Naive thymus-derived CD8-positive, alpha-beta T cell (primary cell): ENCODE measurements at regions not wholly inside any gene's neighbourhood (a gene's known extent, or its start where the extent isn't known, plus 50 kb on each side); places are given as distances from the start of the nearest gene placed in this dataset.
"Not testable (repeated sequence)": the region's sequence is repeated elsewhere in the genome, so short reads cannot be mapped to it uniquely, and the experiment has no call there.

Experiments used
- ATAC-seq, 2 donors: fragments of 150-1000 bp; cut with Tn5 transposase in 1 of 2; sonication (Bioruptor Pico), chemical (Tn5 transposase) in 1 of 2; 1 replicate in 1 of 2; 2 replicates in 1 of 2; pipeline ENCODE4 v1.10.0; 2021; ENCODE audit warnings: mild to moderate bottlenecking in 2 of 2, moderate library complexity in 2 of 2
- POLR2A ChIA-PET: fragments of 350-600 bp; sonication (Branson Sonifier 250); formaldehyde crosslinking; loops from one replicate; lab custom pipeline; 2021; ENCODE audit warnings: antibody characterized with exemption; lab: Charles Lee
- DNase-seq, 10 donors: peaks; one replicate each; pipeline versions ENCODE4 v3.0.0 to v3.0.0-alpha.2; 2020 to 2022
- H3K27ac Mint-ChIP-seq, 10 donors: one replicate each; pipeline ENCODE4 v1.8.0; 2020 to 2022; ENCODE audit warnings: mild to moderate bottlenecking in 10 of 10, mixed read lengths in 10 of 10, moderate library complexity in 4 of 10, inconsistent platforms in 1 of 10
- H3K27me3 Mint-ChIP-seq, 5 donors: one replicate each; pipeline ENCODE4 v1.8.0; 2021 to 2022; ENCODE audit warnings: mixed read lengths in 5 of 5
- H3K36me3 Mint-ChIP-seq, 3 donors: one replicate each; pipeline ENCODE4 v1.8.0; 2020 to 2022; ENCODE audit warnings: mixed read lengths in 3 of 3, mild to moderate bottlenecking in 2 of 3, inconsistent platforms in 1 of 3
- H3K4me1 Mint-ChIP-seq, 4 donors: one replicate each; pipeline ENCODE4 v1.8.0; 2021 to 2022; ENCODE audit warnings: mixed read lengths in 4 of 4
- H3K4me3 Mint-ChIP-seq, 10 donors: one replicate each; pipeline ENCODE4 v1.8.0; 2020 to 2022; ENCODE audit warnings: mild to moderate bottlenecking in 10 of 10, mixed read lengths in 10 of 10, moderate library complexity in 6 of 10, inconsistent platforms in 1 of 10
- H3K9me3 Mint-ChIP-seq, 9 donors: one replicate each; pipeline ENCODE4 v1.8.0; 2020 to 2022; ENCODE audit warnings: mixed read lengths in 9 of 9, mild to moderate bottlenecking in 3 of 9, inconsistent platforms in 1 of 9, moderate library complexity in 1 of 9

DNA sequence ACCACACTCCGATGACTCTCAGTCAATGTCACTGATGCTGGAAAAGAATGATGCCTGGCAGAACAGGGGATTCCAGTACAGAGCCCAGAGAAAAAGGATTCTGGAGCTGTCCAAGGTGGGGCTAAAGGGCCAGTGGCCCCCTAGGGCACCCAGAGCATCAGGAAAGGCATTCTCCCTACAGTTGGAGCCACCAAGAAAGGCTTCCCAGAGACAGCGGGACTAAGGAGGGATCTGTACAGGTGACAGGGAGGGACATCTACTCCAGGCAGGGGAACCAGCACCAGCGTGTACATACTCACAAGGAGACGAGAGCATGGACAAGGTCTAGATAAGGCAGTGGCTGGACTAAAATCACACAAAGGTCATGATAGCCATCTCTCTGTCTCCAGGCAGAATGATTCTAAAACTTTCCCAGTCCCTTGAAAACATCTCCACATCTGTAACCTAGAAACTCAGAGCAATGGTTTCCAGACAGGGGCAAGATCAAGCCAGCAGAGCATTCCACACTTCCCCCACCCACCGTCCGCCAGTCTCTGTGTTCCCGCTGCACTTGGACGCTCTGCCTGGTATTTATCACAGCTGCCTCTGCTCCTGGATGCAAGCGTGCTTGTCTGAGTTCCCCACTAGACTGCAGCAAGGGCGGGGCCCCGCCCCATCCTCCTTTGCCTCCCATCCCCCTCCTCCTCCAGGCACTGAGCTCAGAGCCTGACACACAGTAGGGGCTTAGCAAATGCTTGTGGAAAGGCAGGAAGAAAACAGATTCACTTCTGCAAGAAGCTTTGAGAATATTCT is 111.6 kb upstream of the ZC3H12A start:
- Mint-ChIP-seq H3K27me3 (peaks cover 25 to 90% (median 45%) of the 10 kb centered on the region in 5 donors), H3K36me3 (peaks cover 0 to 6% (median 6%) of the 10 kb centered on the region in 3 donors), H3K9me3 (peaks cover 0 to 21% (median 10%) of the 10 kb centered on the region in 9 donors), H3K27ac (no peak overlapping the region), H3K4me3 (no peak overlapping the region), H3K4me1 (no peaks in the 10 kb centered on the region)
- no peak for DNase-seq
- POLR2A ChIA-PET, result no interaction called here
- no peak for ATAC-seq

- Mint-ChIP-seq H3K27me3 (peaks cover 26 to 90% (median 47%) of the 10 kb centered on the region in 5 donors), H3K27ac (no peak overlapping the region), H3K9me3 (peaks cover 0 to 21% (median 10%) of the 10 kb centered on the region in 9 donors), H3K36me3 (peaks cover 0 to 6% (median 6%) of the 10 kb centered on the region in 3 donors), H3K4me1 (no peaks in the 10 kb centered on the region), H3K4me3 (no peak overlapping the region)
- POLR2A ChIA-PET, result no interaction called here
- no peak for ATAC-seq
- DNase-seq, result no peak
Observed at GRCh38 chr1:37363535-37363934, 110.8 kb upstream of the ZC3H12A start.

DNA sequence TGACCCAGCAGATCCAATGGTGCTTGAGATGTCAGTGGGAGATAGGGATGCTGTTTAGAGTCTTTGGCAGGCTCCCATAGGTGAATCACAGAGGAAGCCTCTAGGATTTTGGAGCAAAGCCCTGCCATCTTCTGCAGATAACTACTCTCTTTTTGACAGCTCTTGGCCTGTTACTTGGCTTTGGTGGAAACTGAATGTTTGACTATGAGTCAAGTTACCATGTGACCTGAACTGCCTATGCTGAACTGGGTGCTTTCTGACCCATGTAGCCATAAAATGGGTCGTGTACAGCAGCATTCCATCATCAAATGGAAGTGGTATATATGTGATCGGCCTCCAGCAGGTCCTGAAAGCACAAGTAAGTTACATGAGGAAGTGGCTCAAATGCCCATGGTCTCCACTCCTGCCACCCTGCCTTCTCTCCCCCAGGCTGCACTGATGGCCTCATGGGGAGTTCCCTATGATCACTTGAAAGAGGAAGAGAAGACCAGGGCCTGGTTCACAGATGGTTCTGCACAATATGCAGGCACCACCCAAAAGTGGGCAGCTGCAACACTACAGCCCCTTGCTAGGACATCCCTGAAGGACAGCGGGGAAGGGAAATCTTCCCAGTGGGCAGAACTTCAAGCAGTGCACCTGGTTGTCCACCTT is 105.6 kb upstream of the ZC3H12A start:
- POLR2A ChIA-PET, ATAC-seq, DNase-seq, H3K27ac Mint-ChIP-seq, H3K4me3 Mint-ChIP-seq: not testable (repeated sequence)
- Mint-ChIP-seq H3K36me3 (peaks cover 0 to 23% (median 6%) of the 10 kb centered on the region in 3 donors), H3K9me3 (peaks cover 0 to 53% (median 23%) of the 10 kb centered on the region in 9 donors), H3K4me1 (peaks cover 0 to 11% (median 0%) of the 10 kb centered on the region in 4 donors), H3K27me3 (peaks cover 11 to 56% (median 21%) of the 10 kb centered on the region in 5 donors)

- POLR2A ChIA-PET, result no interaction called here
- ATAC-seq (no peak), DNase-seq (no peak)
- Mint-ChIP-seq H3K36me3 (peaks cover 0 to 24% (median 0%) of the 10 kb centered on the region in 3 donors), H3K9me3 (peaks cover 0 to 58% (median 18%) of the 10 kb centered on the region in 9 donors), H3K27me3 (peaks cover 2 to 28% (median 8%) of the 10 kb centered on the region in 5 donors), H3K4me3 (no peak overlapping the region), H3K27ac (no peak overlapping the region), H3K4me1 (peaks cover 0 to 11% (median 0%) of the 10 kb centered on the region in 4 donors)
Observed at GRCh38 chr1:37372302-37372701, 102.1 kb upstream of the ZC3H12A start.

DNA sequence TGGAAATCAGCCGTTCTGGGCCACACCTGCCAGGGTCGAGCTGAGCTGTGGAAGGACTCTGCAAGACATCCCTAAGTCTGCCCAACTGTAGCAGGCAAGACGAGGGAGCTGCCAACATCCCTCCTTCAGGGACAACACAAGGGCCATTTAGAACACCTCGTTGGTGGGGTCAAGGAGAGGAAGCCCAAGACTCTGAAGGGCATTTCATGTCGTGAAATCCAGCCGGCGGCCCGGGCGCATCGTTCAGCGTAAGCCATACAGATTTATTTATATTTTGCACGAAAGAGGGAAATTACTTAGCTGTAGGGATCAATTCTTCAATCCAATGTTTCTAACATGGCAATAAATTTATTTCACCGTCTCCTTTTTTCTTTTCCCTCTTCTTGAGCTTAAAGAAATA is 101.7 kb upstream of the ZC3H12A start:
- peaks cover 0 to 11% (median 0%) of the 10 kb centered on the region in 4 donors for H3K4me1 Mint-ChIP-seq
- DNase-seq (no peak), ATAC-seq (no peak)
- no peak overlapping the region for H3K27ac Mint-ChIP-seq
- H3K4me3 Mint-ChIP-seq, result no peak overlapping the region
- H3K9me3 Mint-ChIP-seq, result peaks cover 0 to 60% (median 22%) of the 10 kb centered on the region in 9 donors
- H3K27me3 Mint-ChIP-seq, result peaks cover 5 to 28% (median 9%) of the 10 kb centered on the region in 5 donors
- H3K36me3 Mint-ChIP-seq, result peaks cover 0 to 27% (median 0%) of the 10 kb centered on the region in 3 donors
- POLR2A ChIA-PET, result no interaction called here

GRCh38 chr1:37373413-37373812 is 101.0 kb upstream of the ZC3H12A start:
- peaks cover 6 to 28% (median 12%) of the 10 kb centered on the region in 5 donors for H3K27me3 Mint-ChIP-seq
- H3K4me1 Mint-ChIP-seq, result peaks cover 0 to 11% (median 0%) of the 10 kb centered on the region in 4 donors
- no peak for DNase-seq
- H3K4me3 Mint-ChIP-seq, result no peak overlapping the region
- H3K27ac Mint-ChIP-seq, result no peak overlapping the region
- H3K36me3 Mint-ChIP-seq, result peaks cover 0 to 33% (median 0%) of the 10 kb centered on the region in 3 donors
- POLR2A ChIA-PET, result no interaction called here
- peaks cover 0 to 67% (median 29%) of the 10 kb centered on the region in 9 donors for H3K9me3 Mint-ChIP-seq
- ATAC-seq, result no peak

GRCh38 chr1:37380546-37380945 is 93.8 kb upstream of the ZC3H12A start:
- Mint-ChIP-seq H3K27me3 (peaks cover 13 to 61% (median 29%) of the 10 kb centered on the region in 5 donors), H3K36me3 (peaks cover 0 to 28% (median 7%) of the 10 kb centered on the region in 3 donors), H3K9me3 (peaks cover 0 to 44% (median 20%) of the 10 kb centered on the region in 9 donors)
- H3K4me1 Mint-ChIP-seq, H3K27ac Mint-ChIP-seq, ATAC-seq, H3K4me3 Mint-ChIP-seq, DNase-seq, POLR2A ChIA-PET: not testable (repeated sequence)

DNA sequence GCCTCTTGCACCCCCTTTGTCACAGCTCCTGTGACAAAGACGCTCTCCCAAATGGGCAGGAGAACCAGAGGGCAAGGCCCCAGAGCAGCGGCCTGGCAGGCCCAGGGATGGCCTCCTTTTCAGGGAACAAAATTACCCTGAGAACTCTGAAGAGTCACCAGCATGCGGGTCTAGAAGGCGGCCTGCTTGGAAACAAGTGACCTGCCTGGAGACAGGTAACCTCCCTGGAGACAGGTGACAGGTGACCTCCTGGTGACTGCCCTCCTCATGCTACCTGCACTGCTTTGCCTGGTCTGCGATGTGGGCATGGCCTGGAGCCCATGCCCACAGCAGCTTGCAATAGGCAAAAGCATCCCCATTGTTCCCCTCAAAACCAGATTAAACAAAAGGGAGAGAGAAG is 86.5 kb upstream of the ZC3H12A start:
- DNase-seq (no peak), ATAC-seq (no peak)
- Mint-ChIP-seq H3K9me3 (no peaks in the 10 kb centered on the region), H3K4me1 (no peaks in the 10 kb centered on the region), H3K27me3 (peaks cover 3 to 50% (median 19%) of the 10 kb centered on the region in 5 donors), H3K36me3 (peaks cover 0 to 5% (median 4%) of the 10 kb centered on the region in 3 donors), H3K27ac (no peak overlapping the region), H3K4me3 (no peak overlapping the region)
- POLR2A ChIA-PET, result no interaction called here

DNA sequence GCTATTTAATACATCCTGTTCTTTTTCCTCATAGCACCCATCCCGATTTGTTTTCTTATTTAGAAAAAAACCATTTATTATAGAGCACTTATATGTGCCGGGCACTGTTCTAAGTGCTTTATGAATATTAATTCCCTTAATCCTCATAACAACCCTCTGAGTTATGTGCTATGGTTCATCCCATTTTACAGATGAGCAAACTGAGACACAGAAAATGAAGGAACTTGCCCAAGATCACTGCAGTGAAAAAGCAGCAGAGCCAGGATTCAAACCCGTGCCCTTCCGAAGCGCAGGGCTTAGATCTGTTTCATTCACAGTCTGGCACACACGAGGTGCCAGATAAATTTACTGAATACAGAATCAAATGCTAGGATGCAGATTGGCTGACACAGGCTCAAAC is 85.1 kb upstream of the ZC3H12A start:
- DNase-seq (no peak), ATAC-seq (no peak)
- POLR2A ChIA-PET, result no interaction called here
- Mint-ChIP-seq H3K9me3 (no peaks in the 10 kb centered on the region), H3K4me3 (no peak overlapping the region), H3K27me3 (peaks cover 5 to 48% (median 13%) of the 10 kb centered on the region in 5 donors), H3K4me1 (no peaks in the 10 kb centered on the region), H3K36me3 (peaks cover 0 to 2% (median 0%) of the 10 kb centered on the region in 3 donors), H3K27ac (no peak overlapping the region)

GRCh38 chr1:37391211-37392011 is 83.0 kb upstream of the ZC3H12A start:
- DNase-seq (no peak), ATAC-seq (no peak)
- Mint-ChIP-seq H3K27ac (no peak overlapping the region), H3K9me3 (peaks cover 0 to 3% (median 0%) of the 10 kb centered on the region in 9 donors), H3K4me3 (no peak overlapping the region), H3K27me3 (peaks cover 11 to 68% (median 24%) of the 10 kb centered on the region in 5 donors), H3K4me1 (peaks cover 0 to under 1% (median 0%) of the 10 kb centered on the region in 4 donors), H3K36me3 (peaks cover 0 to 2% (median 0%) of the 10 kb centered on the region in 3 donors)
- POLR2A ChIA-PET, result no interaction called here

- DNase-seq, result no peak
- Mint-ChIP-seq H3K36me3 (peaks cover 0 to 2% (median 0%) of the 10 kb centered on the region in 3 donors), H3K4me1 (peaks cover 0 to 2% (median 0%) of the 10 kb centered on the region in 4 donors), H3K27ac (no peak overlapping the region), H3K4me3 (no peak overlapping the region), H3K9me3 (peaks cover 0 to 3% (median 0%) of the 10 kb centered on the region in 9 donors), H3K27me3 (peaks cover 13 to 75% (median 28%) of the 10 kb centered on the region in 5 donors)
- no peak for ATAC-seq
- POLR2A ChIA-PET, result no interaction called here
Observed at GRCh38 chr1:37392051-37392450, 82.3 kb upstream of the ZC3H12A start.
